ENCODE measurements at regions not wholly inside any gene's neighbourhood (a gene's known extent, or its start where the extent isn't known, plus 50 kb on each side); places are given as distances from the start of the nearest gene placed in this dataset.
"Not testable (repeated sequence)": the region's sequence is repeated elsewhere in the genome, so short reads cannot be mapped to it uniquely, and the experiment has no call there.

- Mint-ChIP-seq H3K9me3 (ENCODE audit: unreplicated experiment) (no peaks in the 10 kb centered on the region), H3K27ac (ENCODE audit: low read depth, unreplicated experiment) (no peak overlapping the region), H3K36me3 (ENCODE audit: insufficient read depth, unreplicated experiment) (no peaks in the 10 kb centered on the region), H3K4me1 (ENCODE audit: insufficient read depth, unreplicated experiment) (no peaks in the 10 kb centered on the region), H3K4me3 (ENCODE audit: unreplicated experiment) (no peak overlapping the region), H3K27me3 (ENCODE audit: insufficient read depth, unreplicated experiment) (no peaks in the 10 kb centered on the region)
- no TSS peak for BruUV-seq (replicated peaks)
- POLR2A ChIA-PET = interaction anchor here (0.7 kb wide), 1 partner anchor 144 kb away, joined by 4 read pairs; no protein-coding TSS in a partner anchor
- TF ChIP-seq CTCF (IDR thresholded peaks at IDR 0.05; ENCODE audit: unreplicated experiment) = no peak
- DNase-seq (ENCODE audit: unreplicated experiment) = no peak
- intact Hi-C loops (cut with micrococcal nuclease) = no loop called here
- CTCF ChIA-PET = no interaction called here
Measured at GRCh38 chr4:3936184-3936583, 170.0 kb downstream of the ADRA2C start.

GRCh38 chr4:3937849-3938562, 171.8 kb downstream of the ADRA2C start:
- BruUV-seq (replicated peaks); CTCF ChIA-PET; H3K27me3 Mint-ChIP-seq (ENCODE audit: insufficient read depth, unreplicated experiment); H3K9me3 Mint-ChIP-seq (ENCODE audit: unreplicated experiment); H3K36me3 Mint-ChIP-seq (ENCODE audit: insufficient read depth, unreplicated experiment); POLR2A ChIA-PET; H3K27ac Mint-ChIP-seq (ENCODE audit: low read depth, unreplicated experiment); intact Hi-C loops (cut with micrococcal nuclease); H3K4me3 Mint-ChIP-seq (ENCODE audit: unreplicated experiment): not testable (repeated sequence)
- DNase-seq (ENCODE audit: unreplicated experiment) = peak; percentile 72
- H3K4me1 Mint-ChIP-seq (ENCODE audit: insufficient read depth, unreplicated experiment) = peaks cover 12% of the 10 kb centered on the region

- intact Hi-C loops (cut with micrococcal nuclease); H3K9me3 Mint-ChIP-seq (ENCODE audit: unreplicated experiment); CTCF ChIA-PET; BruUV-seq (replicated peaks); H3K36me3 Mint-ChIP-seq (ENCODE audit: insufficient read depth, unreplicated experiment); POLR2A ChIA-PET; H3K27me3 Mint-ChIP-seq (ENCODE audit: insufficient read depth, unreplicated experiment); H3K4me3 Mint-ChIP-seq (ENCODE audit: unreplicated experiment); H3K27ac Mint-ChIP-seq (ENCODE audit: low read depth, unreplicated experiment): not testable (repeated sequence)
- DNase-seq (ENCODE audit: unreplicated experiment) = peak; percentile 47
- H3K4me1 Mint-ChIP-seq (ENCODE audit: insufficient read depth, unreplicated experiment) = peaks cover 12% of the 10 kb centered on the region
Measured at GRCh38 chr4:3938676-3939075, 172.5 kb downstream of the ADRA2C start.

- peak overlapping the region; percentile 27 for H3K27ac Mint-ChIP-seq (ENCODE audit: low read depth, unreplicated experiment)
Measured at GRCh38 chr4:3939954-3940591, 173.9 kb downstream of the ADRA2C start.

GRCh38 chr4:3941735-3942522, 175.7 kb downstream of the ADRA2C start:
- CTCF ChIA-PET = interaction anchor here (0.6 to 1.1 kb wide), 2 partner anchors 11 to 480 kb away, joined by 3 read pairs; no protein-coding TSS in a partner anchor
- intact Hi-C loops (cut with micrococcal nuclease) = loop anchor here (10.0 kb wide), 2 partner anchors 47 to 747 kb away; no protein-coding TSS in a partner anchor
- POLR2A ChIA-PET = interaction anchor here (2.1 kb wide), 1 partner anchor 12 kb away, joined by 6 read pairs; no protein-coding TSS in a partner anchor
- H3K27me3 Mint-ChIP-seq (ENCODE audit: insufficient read depth, unreplicated experiment); H3K9me3 Mint-ChIP-seq (ENCODE audit: unreplicated experiment); H3K4me3 Mint-ChIP-seq (ENCODE audit: unreplicated experiment); H3K27ac Mint-ChIP-seq (ENCODE audit: low read depth, unreplicated experiment); BruUV-seq (replicated peaks): not testable (repeated sequence)
- DNase-seq (ENCODE audit: unreplicated experiment) = peak; percentile 71
- peaks cover 11% of the 10 kb centered on the region for H3K36me3 Mint-ChIP-seq (ENCODE audit: insufficient read depth, unreplicated experiment)
- peaks cover 12% of the 10 kb centered on the region for H3K4me1 Mint-ChIP-seq (ENCODE audit: insufficient read depth, unreplicated experiment)

More at GRCh38 chr4:3939954-3940591, 173.9 kb downstream of the ADRA2C start:
- CTCF ChIA-PET = interaction anchor here (0.7 to 0.9 kb wide), 2 partner anchors 59 to 456 kb away, joined by 3 to 6 read pairs; no protein-coding TSS in a partner anchor
- intact Hi-C loops (cut with micrococcal nuclease) = loop anchor here (10.0 kb wide), 2 partner anchors 45 to 745 kb away; no protein-coding TSS in a partner anchor
- POLR2A ChIA-PET; H3K4me3 Mint-ChIP-seq (ENCODE audit: unreplicated experiment); BruUV-seq (replicated peaks); H3K9me3 Mint-ChIP-seq (ENCODE audit: unreplicated experiment); H3K36me3 Mint-ChIP-seq (ENCODE audit: insufficient read depth, unreplicated experiment); H3K27me3 Mint-ChIP-seq (ENCODE audit: insufficient read depth, unreplicated experiment): not testable (repeated sequence)
- DNase-seq (ENCODE audit: unreplicated experiment) = peak; percentile 60
- peaks cover 12% of the 10 kb centered on the region for H3K4me1 Mint-ChIP-seq (ENCODE audit: insufficient read depth, unreplicated experiment)
